HEK293 (cell line): ENCODE measurements at regions not wholly inside any gene's neighbourhood (a gene's known extent, or its start where the extent isn't known, plus 50 kb on each side); places are given as distances from the start of the nearest gene placed in this dataset.

Experiments
- ATF2 ChIP-seq: fragments of 450-650 bp; formaldehyde crosslinking; IDR thresholded peaks from 2 replicates; pipeline ENCODE4 v1.5.1; 2016; ENCODE audit warnings: missing biosample characterization, missing genetic modification characterization, low read depth
- CTCF ChIP-seq: fragments of 450-650 bp; formaldehyde crosslinking; IDR thresholded peaks from 2 replicates; pipeline ENCODE4 v1.5.1; 2016; ENCODE audit warnings: missing biosample characterization, missing genetic modification characterization
- KLF10 ChIP-seq: fragments of 450-650 bp; IDR thresholded peaks from 2 replicates; pipeline ENCODE4 v1.5.1; 2018; ENCODE audit warnings: missing biosample characterization, mild to moderate bottlenecking, missing genetic modification characterization
- PRDM1 ChIP-seq: fragments of 450-650 bp; formaldehyde crosslinking; IDR thresholded peaks from 2 replicates; pipeline ENCODE4; 2016; ENCODE audit warnings: missing biosample characterization, missing genetic modification characterization
- ZFP41 ChIP-seq: fragments of 450-650 bp; formaldehyde crosslinking; IDR thresholded peaks from 2 replicates; pipeline ENCODE4 v1.5.1; 2016; ENCODE audit warnings: missing biosample characterization, missing genetic modification characterization, borderline replicate concordance
- ZNF223 ChIP-seq: fragments of 450-650 bp; formaldehyde crosslinking; IDR thresholded peaks from 2 replicates; pipeline ENCODE4 v1.5.1; 2016; ENCODE audit warnings: missing biosample characterization, missing genetic modification characterization
- ZNF302 ChIP-seq: fragments of 450-650 bp; formaldehyde crosslinking; IDR thresholded peaks from 2 replicates; pipeline ENCODE4 v1.5.1; 2016; ENCODE audit warnings: missing biosample characterization, missing genetic modification characterization, low read depth
- ZNF324 ChIP-seq: fragments of 450-650 bp; formaldehyde crosslinking; IDR thresholded peaks from 2 replicates; pipeline ENCODE4 v1.5.1; 2016; ENCODE audit warnings: missing biosample characterization, missing genetic modification characterization
- ZNF335 ChIP-seq: fragments of 450-650 bp; formaldehyde crosslinking; conservative IDR thresholded peaks from 2 replicates; pipeline ENCODE4 v1.5.1; 2016; ENCODE audit warnings: missing biosample characterization, missing genetic modification characterization
- ZNF707 ChIP-seq: fragments of 450-650 bp; formaldehyde crosslinking; IDR thresholded peaks from 2 replicates; pipeline ENCODE4 v1.5.1; 2016; ENCODE audit warnings: missing biosample characterization, missing genetic modification characterization
- ZNF830 ChIP-seq: fragments of 450-650 bp; IDR thresholded peaks from 2 replicates; pipeline ENCODE4 v1.5.0; 2018; ENCODE audit warnings: missing biosample characterization, missing genetic modification characterization, low read depth, mild to moderate bottlenecking, moderate library complexity
- TF ChIP-seq, protein P1 (sequence below): sonication (generic); formaldehyde crosslinking; IDR thresholded peaks from 2 replicates; pipeline ENCODE4 v1.8.1; 2022; ENCODE audit warnings: mild to moderate bottlenecking, moderate library complexity, missing genetic modification reagents
- TF ChIP-seq, protein P2 (sequence below): fragments of 450-650 bp; formaldehyde crosslinking; IDR thresholded peaks from 2 replicates; pipeline ENCODE4 v1.5.1; 2016; ENCODE audit warnings: missing biosample characterization, missing genetic modification characterization

- TF ChIP-seq, protein P1, sequence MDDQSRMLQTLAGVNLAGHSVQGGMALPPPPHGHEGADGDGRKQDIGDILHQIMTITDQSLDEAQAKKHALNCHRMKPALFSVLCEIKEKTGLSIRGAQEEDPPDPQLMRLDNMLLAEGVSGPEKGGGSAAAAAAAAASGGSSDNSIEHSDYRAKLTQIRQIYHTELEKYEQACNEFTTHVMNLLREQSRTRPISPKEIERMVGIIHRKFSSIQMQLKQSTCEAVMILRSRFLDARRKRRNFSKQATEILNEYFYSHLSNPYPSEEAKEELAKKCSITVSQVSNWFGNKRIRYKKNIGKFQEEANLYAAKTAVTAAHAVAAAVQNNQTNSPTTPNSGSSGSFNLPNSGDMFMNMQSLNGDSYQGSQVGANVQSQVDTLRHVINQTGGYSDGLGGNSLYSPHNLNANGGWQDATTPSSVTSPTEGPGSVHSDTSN (CRISPR knock-in tag) = no peak
- TF ChIP-seq ZNF302 (tag by site-specific recombination) (no peak), ZNF223 (tag by site-specific recombination) (no peak), ZNF324 (tag by site-specific recombination) (no peak), CTCF (tag by site-specific recombination) (no peak), ZNF335 (tag by site-specific recombination) (no peak), ATF2 (no peak), ZNF830 (tag by site-specific recombination) (no peak), ZFP41 (tag by site-specific recombination) (no peak), ZNF707 (no peak), PRDM1 (tag by site-specific recombination) (no peak), KLF10 (tag by site-specific recombination) (no peak)
- TF ChIP-seq, protein P2, sequence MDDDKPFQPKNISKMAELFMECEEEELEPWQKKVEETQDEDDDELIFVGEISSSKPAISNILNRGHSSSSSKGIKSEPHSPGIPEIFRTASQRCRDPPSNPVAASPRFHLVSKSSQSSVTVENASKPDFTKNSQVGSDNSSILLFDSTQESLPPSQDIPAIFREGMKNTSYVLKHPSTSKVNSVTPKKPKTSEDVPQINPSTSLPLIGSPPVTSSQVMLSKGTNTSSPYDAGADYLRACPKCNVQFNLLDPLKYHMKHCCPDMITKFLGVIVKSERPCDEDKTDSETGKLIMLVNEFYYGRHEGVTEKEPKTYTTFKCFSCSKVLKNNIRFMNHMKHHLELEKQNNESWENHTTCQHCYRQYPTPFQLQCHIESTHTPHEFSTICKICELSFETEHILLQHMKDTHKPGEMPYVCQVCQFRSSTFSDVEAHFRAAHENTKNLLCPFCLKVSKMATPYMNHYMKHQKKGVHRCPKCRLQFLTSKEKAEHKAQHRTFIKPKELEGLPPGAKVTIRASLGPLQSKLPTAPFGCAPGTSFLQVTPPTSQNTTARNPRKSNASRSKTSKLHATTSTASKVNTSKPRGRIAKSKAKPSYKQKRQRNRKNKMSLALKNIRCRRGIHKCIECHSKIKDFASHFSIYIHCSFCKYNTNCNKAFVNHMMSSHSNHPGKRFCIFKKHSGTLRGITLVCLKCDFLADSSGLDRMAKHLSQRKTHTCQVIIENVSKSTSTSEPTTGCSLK (tag by site-specific recombination) = no peak
These were observed 302.0 kb downstream of the DIPK2A start for GRCh38 chr3:144273601-144274000.
